ENCODE measurements at regions not wholly inside any gene's neighbourhood (a gene's known extent, or its start where the extent isn't known, plus 50 kb on each side); places are given as distances from the start of the nearest gene placed in this dataset.

DNA sequence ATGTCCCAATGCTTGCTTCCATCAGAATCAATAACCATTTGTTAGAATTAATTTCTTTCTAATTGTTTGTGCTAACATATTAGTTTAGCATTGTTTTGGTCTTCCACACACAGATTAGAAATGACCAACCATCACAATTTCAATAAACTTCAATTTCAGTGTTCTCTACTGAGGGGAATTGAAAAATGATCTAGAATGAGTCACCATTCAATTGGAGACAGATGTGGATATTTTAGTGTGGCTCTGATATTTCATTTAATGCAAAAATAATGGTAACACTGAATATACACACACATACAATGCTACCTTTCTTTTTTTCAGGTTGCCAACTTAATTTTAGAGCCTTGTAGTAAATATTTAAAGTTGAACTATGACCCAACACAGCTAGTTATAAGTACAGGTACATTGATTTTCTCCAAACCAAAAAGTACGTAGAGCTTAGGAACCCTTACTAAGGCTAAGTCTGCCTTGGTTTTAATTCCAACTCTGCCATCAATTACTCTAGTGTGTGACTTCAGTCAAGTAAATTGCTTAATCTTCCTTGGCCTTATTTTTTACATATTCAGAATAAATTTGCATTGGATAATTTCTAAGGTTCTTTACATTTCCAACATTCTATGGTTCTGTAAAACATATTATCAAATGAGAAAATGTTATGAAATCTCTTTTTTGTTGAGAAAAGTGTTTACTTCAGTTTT, 143.9 kb downstream of the DMRTA1 start:
- Histone ChIP-seq H3K9me1 (ENCODE audit: control insufficient read depth, extremely low read depth, insufficient read depth, low read length) (no peaks in the 10 kb centered on the region), H3K36me3 (ENCODE audit: control insufficient read depth in 2 of 2, extremely low read depth in 1 of 2, insufficient read depth in 2 of 2, low read length in 2 of 2) (no peaks in the 10 kb centered on the region), H3K27me3 (ENCODE audit: control insufficient read depth, extremely low read depth, insufficient read depth, low read length) (no peaks in the 10 kb centered on the region), H3K9me3 (ENCODE audit: control insufficient read depth, low read depth, low read length) (no peaks in the 10 kb centered on the region), H2AFZ (ENCODE audit: control insufficient read depth, low read length) (no peak overlapping the region), H4K20me1 (ENCODE audit: control insufficient read depth, extremely low read depth, insufficient read depth, low read length) (no peaks in the 10 kb centered on the region), H3K27ac (ENCODE audit: control insufficient read depth, insufficient read depth, low read length) (no peak overlapping the region), H3K9ac (ENCODE audit: control insufficient read depth, extremely low read depth, insufficient read depth, low read length) (no peak overlapping the region), H3K4me1 (ENCODE audit: control insufficient read depth, extremely low read depth, insufficient read depth, low read length) (no peaks in the 10 kb centered on the region), H3K4me3 (ENCODE audit: control insufficient read depth in 2 of 3, extremely low read depth in 1 of 3, insufficient read depth in 2 of 3, low read depth in 1 of 3, low read length in 3 of 3) (no peak overlapping the region), H3K4me2 (ENCODE audit: control insufficient read depth, extremely low read depth, insufficient read depth, low read depth, low read length) (no peak overlapping the region), H3K79me2 (ENCODE audit: control insufficient read depth, insufficient read depth, low read length) (no peaks in the 10 kb centered on the region)
- FAIRE-seq, result no peak
- no peak for TF ChIP-seq EZH2 (IDR thresholded peaks at IDR 0.05; ENCODE audit: low read length)
- TF ChIP-seq, protein P1, sequence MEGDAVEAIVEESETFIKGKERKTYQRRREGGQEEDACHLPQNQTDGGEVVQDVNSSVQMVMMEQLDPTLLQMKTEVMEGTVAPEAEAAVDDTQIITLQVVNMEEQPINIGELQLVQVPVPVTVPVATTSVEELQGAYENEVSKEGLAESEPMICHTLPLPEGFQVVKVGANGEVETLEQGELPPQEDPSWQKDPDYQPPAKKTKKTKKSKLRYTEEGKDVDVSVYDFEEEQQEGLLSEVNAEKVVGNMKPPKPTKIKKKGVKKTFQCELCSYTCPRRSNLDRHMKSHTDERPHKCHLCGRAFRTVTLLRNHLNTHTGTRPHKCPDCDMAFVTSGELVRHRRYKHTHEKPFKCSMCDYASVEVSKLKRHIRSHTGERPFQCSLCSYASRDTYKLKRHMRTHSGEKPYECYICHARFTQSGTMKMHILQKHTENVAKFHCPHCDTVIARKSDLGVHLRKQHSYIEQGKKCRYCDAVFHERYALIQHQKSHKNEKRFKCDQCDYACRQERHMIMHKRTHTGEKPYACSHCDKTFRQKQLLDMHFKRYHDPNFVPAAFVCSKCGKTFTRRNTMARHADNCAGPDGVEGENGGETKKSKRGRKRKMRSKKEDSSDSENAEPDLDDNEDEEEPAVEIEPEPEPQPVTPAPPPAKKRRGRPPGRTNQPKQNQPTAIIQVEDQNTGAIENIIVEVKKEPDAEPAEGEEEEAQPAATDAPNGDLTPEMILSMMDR (optimal IDR thresholded peaks at IDR 0.05 in 1 of 3, IDR thresholded peaks at IDR 0.05 in 1 of 3, conservative IDR thresholded peaks at IDR 0.05 in 1 of 3; ENCODE audit: extremely low read depth in 1 of 3, insufficient read depth in 2 of 3, low read length in 3 of 3), result no peak
- no peak for DNase-seq (ENCODE audit: low read depth, low spot score)
- dilution Hi-C loops (cut with MboI; ENCODE audit: extremely low pct_ligation_motif_present, low sequenced_read_pairs), result no loop called here

DNA sequence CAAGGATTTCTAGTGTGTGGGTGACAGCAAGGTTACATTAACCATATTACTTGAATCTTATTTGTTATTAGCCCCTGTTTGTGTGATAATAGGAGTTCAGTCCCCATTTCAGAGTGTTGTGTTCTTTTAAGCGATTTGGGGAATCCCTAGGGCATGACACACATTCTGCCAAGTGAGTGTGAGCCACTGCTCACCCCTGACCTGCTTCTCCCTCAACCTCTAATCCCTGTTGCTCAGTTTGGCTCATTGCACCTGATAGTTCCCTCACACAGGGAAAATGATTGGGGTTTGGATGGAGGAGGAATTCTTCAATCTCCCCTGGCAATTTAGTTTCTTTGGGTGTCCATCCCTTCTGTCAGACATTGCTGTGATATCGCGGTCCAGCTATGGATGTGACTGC, 149.2 kb downstream of the DMRTA1 start:
- no peak overlapping the region for H3K9ac ChIP-seq (ENCODE audit: control insufficient read depth, extremely low read depth, insufficient read depth, low read length)
- no peaks in the 10 kb centered on the region for H3K9me3 ChIP-seq (ENCODE audit: control insufficient read depth, low read depth, low read length)
- no peak overlapping the region for H2AFZ ChIP-seq (ENCODE audit: control insufficient read depth, low read length)
- H4K20me1 ChIP-seq (ENCODE audit: control insufficient read depth, extremely low read depth, insufficient read depth, low read length), result no peaks in the 10 kb centered on the region
- H3K4me1 ChIP-seq (ENCODE audit: control insufficient read depth, extremely low read depth, insufficient read depth, low read length), result no peaks in the 10 kb centered on the region
- no peak for TF ChIP-seq EZH2 (IDR thresholded peaks at IDR 0.05; ENCODE audit: low read length)
- TF ChIP-seq, protein P1 (optimal IDR thresholded peaks at IDR 0.05 in 1 of 3, IDR thresholded peaks at IDR 0.05 in 1 of 3, conservative IDR thresholded peaks at IDR 0.05 in 1 of 3; ENCODE audit: extremely low read depth in 1 of 3, insufficient read depth in 2 of 3, low read length in 3 of 3), result no peak
- DNase-seq (ENCODE audit: low read depth, low spot score) (no peak), FAIRE-seq (no peak)
- no peak overlapping the region for H3K4me3 ChIP-seq (ENCODE audit: control insufficient read depth in 2 of 3, extremely low read depth in 1 of 3, insufficient read depth in 2 of 3, low read depth in 1 of 3, low read length in 3 of 3)
- H3K27me3 ChIP-seq (ENCODE audit: control insufficient read depth, extremely low read depth, insufficient read depth, low read length), result no peaks in the 10 kb centered on the region
- no peaks in the 10 kb centered on the region for H3K36me3 ChIP-seq (ENCODE audit: control insufficient read depth in 2 of 2, extremely low read depth in 1 of 2, insufficient read depth in 2 of 2, low read length in 2 of 2)
- no peak overlapping the region for H3K4me2 ChIP-seq (ENCODE audit: control insufficient read depth, extremely low read depth, insufficient read depth, low read depth, low read length)
- no peak overlapping the region for H3K27ac ChIP-seq (ENCODE audit: control insufficient read depth, insufficient read depth, low read length)
- H3K79me2 ChIP-seq (ENCODE audit: control insufficient read depth, insufficient read depth, low read length), result no peaks in the 10 kb centered on the region
- no peaks in the 10 kb centered on the region for H3K9me1 ChIP-seq (ENCODE audit: control insufficient read depth, extremely low read depth, insufficient read depth, low read length)
- dilution Hi-C loops (cut with MboI; ENCODE audit: extremely low pct_ligation_motif_present, low sequenced_read_pairs), result no loop called here
